ENCODE measurements at regions not wholly inside any gene's neighbourhood (a gene's known extent, or its start where the extent isn't known, plus 50 kb on each side); places are given as distances from the start of the nearest gene placed in this dataset.
A peak's percentile ranks its signal among the peaks of the same experiment; 100 is the strongest.

- TF ChIP-seq NANOG (IDR thresholded peaks at IDR 0.05; ENCODE audit: insufficient read depth, low read depth, low read length, poor library complexity, severe bottlenecking) (no peak), SIX5 (IDR thresholded peaks at IDR 0.05; ENCODE audit: low read depth, low read length) (no peak), EZH2 (IDR thresholded peaks at IDR 0.05; ENCODE audit: low read depth, low read length, severe bottlenecking) (no peak), RAD21 (IDR thresholded peaks at IDR 0.05 in 1 of 2, conservative IDR thresholded peaks at IDR 0.05 in 1 of 2; ENCODE audit: low read depth in 2 of 2, low read length in 2 of 2) (peak; percentile 79 to 82)
Measured at GRCh38 chr10:81019029-81019890, 481.6 kb downstream of the SH2D4B start (continued).
